ENCODE measurements at regions not wholly inside any gene's neighbourhood (a gene's known extent, or its start where the extent isn't known, plus 50 kb on each side); places are given as distances from the start of the nearest gene placed in this dataset.

DNA sequence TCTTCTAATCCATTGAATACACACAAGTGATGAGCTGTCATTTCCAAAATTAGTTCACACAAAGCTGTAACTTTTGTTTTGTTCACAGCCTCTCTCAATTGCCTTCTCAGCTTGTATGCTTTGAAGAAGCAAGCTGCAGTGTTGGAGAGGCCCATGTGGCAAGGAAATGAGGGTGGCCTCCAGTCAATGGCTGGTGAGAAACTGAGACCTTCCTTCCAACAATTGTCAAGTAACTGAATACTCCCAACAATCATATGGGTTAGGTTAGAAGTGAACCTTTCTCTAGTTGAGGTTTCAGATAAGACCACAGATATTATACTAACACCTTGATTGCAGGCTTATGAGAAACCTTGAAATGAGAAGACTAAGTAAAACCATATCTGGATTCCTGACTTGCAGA, 82.4 kb upstream of the SOX9 start:
- TF ChIP-seq CTCF (IDR thresholded peaks at IDR 0.05; ENCODE audit: low read depth, low read length, missing input control), result no peak
- TF ChIP-seq GABPA (IDR thresholded peaks at IDR 0.05 in 1 of 2, conservative IDR thresholded peaks at IDR 0.05 in 1 of 2), result no peak
- no peak for TF ChIP-seq EGR1 (IDR thresholded peaks at IDR 0.05; ENCODE audit: low read depth in 2 of 2)
- no peak for TF ChIP-seq ATF3 (IDR thresholded peaks at IDR 0.05)
- no peak for TF ChIP-seq FOXA1 (IDR thresholded peaks at IDR 0.05)

Data from liver (tissue), 3 donors.